ENCODE measurements at regions not wholly inside any gene's neighbourhood (a gene's known extent, or its start where the extent isn't known, plus 50 kb on each side); places are given as distances from the start of the nearest gene placed in this dataset.

DNA sequence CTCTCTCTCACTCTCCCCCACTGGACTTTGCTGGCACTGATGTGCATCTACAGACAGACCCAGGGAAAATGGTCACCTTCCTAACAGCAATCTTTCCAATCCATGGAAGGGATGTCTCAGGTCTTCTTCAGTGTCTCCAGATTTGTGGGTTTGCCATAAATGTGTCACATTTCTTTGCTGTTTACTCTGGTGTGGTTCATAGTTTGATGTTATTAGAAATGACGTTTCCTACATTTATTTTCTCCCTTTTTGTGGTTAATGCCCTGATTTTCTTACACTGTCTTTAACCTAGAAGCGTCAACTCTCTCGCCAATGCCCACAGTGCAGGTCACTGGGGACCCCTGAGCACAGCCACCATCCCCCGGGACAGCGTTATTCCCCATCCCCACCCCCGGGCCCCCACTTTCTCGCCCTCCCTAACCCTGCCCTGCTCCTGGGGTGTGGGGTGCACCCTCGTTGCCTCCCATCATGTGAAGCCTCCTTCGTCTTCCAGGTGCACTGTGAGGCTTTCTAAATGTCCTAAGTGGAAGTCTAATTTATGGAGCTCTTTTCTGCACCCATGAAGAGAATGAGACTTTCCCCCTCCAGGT lies 86.5 kb downstream of the YTHDF1 start:
- no peak for ATAC-seq
- no peak for TF ChIP-seq SNAI2 (CRISPR knock-in tag; IDR thresholded peaks at IDR 0.05)
- TF ChIP-seq ZFP3 (CRISPR knock-in tag; IDR thresholded peaks at IDR 0.05) = no peak
- no peak for TF ChIP-seq OSR1 (CRISPR knock-in tag; IDR thresholded peaks at IDR 0.05)
- TF ChIP-seq TCF4 (CRISPR knock-in tag; IDR thresholded peaks at IDR 0.05; ENCODE audit: borderline replicate concordance) = no peak
- no peak for TF ChIP-seq ESRRG (CRISPR knock-in tag; IDR thresholded peaks at IDR 0.05)
- TF ChIP-seq ARNTL (CRISPR knock-in tag; IDR thresholded peaks at IDR 0.05; ENCODE audit: borderline replicate concordance, low read depth) = no peak
- no peak for TF ChIP-seq PPARA (CRISPR knock-in tag; IDR thresholded peaks at IDR 0.05; ENCODE audit: borderline replicate concordance)
- no peak for TF ChIP-seq ISL1 (CRISPR knock-in tag; IDR thresholded peaks at IDR 0.05)
- TF ChIP-seq ZFP30 (CRISPR knock-in tag; IDR thresholded peaks at IDR 0.05) = no peak
- TF ChIP-seq TOX (CRISPR knock-in tag; IDR thresholded peaks at IDR 0.05; ENCODE audit: borderline replicate concordance) = no peak
- TF ChIP-seq BACH2 (CRISPR knock-in tag; IDR thresholded peaks at IDR 0.05; ENCODE audit: borderline replicate concordance) = no peak
- TF ChIP-seq, protein P1, sequence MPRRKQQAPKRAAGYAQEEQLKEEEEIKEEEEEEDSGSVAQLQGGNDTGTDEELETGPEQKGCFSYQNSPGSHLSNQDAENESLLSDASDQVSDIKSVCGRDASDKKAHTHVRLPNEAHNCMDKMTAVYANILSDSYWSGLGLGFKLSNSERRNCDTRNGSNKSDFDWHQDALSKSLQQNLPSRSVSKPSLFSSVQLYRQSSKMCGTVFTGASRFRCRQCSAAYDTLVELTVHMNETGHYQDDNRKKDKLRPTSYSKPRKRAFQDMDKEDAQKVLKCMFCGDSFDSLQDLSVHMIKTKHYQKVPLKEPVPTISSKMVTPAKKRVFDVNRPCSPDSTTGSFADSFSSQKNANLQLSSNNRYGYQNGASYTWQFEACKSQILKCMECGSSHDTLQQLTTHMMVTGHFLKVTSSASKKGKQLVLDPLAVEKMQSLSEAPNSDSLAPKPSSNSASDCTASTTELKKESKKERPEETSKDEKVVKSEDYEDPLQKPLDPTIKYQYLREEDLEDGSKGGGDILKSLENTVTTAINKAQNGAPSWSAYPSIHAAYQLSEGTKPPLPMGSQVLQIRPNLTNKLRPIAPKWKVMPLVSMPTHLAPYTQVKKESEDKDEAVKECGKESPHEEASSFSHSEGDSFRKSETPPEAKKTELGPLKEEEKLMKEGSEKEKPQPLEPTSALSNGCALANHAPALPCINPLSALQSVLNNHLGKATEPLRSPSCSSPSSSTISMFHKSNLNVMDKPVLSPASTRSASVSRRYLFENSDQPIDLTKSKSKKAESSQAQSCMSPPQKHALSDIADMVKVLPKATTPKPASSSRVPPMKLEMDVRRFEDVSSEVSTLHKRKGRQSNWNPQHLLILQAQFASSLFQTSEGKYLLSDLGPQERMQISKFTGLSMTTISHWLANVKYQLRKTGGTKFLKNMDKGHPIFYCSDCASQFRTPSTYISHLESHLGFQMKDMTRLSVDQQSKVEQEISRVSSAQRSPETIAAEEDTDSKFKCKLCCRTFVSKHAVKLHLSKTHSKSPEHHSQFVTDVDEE (CRISPR knock-in tag; IDR thresholded peaks at IDR 0.05) = no peak
- no peak for TF ChIP-seq GLIS3 (CRISPR knock-in tag; IDR thresholded peaks at IDR 0.05)
- TF ChIP-seq, protein P2, sequence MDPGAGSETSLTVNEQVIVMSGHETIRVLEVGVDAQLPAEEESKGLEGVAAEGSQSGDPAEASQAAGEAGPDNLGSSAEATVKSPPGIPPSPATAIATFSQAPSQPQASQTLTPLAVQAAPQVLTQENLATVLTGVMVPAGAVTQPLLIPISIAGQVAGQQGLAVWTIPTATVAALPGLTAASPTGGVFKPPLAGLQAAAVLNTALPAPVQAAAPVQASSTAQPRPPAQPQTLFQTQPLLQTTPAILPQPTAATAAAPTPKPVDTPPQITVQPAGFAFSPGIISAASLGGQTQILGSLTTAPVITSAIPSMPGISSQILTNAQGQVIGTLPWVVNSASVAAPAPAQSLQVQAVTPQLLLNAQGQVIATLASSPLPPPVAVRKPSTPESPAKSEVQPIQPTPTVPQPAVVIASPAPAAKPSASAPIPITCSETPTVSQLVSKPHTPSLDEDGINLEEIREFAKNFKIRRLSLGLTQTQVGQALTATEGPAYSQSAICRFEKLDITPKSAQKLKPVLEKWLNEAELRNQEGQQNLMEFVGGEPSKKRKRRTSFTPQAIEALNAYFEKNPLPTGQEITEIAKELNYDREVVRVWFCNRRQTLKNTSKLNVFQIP (CRISPR knock-in tag; IDR thresholded peaks at IDR 0.05; ENCODE audit: borderline replicate concordance, low read depth) = no peak
- TF ChIP-seq, protein P3, sequence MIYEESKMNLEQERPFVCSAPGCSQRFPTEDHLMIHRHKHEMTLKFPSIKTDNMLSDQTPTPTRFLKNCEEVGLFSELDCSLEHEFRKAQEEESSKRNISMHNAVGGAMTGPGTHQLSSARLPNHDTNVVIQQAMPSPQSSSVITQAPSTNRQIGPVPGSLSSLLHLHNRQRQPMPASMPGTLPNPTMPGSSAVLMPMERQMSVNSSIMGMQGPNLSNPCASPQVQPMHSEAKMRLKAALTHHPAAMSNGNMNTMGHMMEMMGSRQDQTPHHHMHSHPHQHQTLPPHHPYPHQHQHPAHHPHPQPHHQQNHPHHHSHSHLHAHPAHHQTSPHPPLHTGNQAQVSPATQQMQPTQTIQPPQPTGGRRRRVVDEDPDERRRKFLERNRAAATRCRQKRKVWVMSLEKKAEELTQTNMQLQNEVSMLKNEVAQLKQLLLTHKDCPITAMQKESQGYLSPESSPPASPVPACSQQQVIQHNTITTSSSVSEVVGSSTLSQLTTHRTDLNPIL (CRISPR knock-in tag; IDR thresholded peaks at IDR 0.05; ENCODE audit: low read depth) = no peak

DNA sequence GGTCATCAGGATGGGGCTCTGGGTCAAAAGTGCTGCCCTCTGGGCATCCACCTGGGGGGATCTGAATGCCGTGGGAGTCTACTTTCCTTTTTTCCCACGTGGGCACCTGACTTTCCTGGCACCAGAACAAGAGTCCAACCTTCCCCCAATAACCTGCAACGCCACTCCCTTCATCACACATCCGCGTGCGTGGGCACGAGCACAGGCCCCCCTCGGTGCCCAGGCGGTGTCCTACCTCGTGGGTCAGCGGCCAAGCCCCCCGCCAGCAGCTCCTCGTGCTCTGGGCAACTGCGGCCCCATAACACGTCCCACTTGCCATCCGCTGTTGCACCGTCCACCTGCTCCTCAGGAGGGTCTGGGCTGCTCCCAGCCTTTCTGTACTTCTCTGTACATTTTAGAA lies 87.0 kb downstream of the YTHDF1 start:
- TF ChIP-seq ESRRG (CRISPR knock-in tag; IDR thresholded peaks at IDR 0.05) = no peak
- no peak for TF ChIP-seq TCF4 (CRISPR knock-in tag; IDR thresholded peaks at IDR 0.05; ENCODE audit: borderline replicate concordance)
- no peak for TF ChIP-seq ZNF565 (CRISPR knock-in tag; conservative IDR thresholded peaks at IDR 0.05; ENCODE audit: low read depth)
- no peak for TF ChIP-seq ARNTL (CRISPR knock-in tag; IDR thresholded peaks at IDR 0.05; ENCODE audit: borderline replicate concordance, low read depth)
- no peak for ATAC-seq

DNA sequence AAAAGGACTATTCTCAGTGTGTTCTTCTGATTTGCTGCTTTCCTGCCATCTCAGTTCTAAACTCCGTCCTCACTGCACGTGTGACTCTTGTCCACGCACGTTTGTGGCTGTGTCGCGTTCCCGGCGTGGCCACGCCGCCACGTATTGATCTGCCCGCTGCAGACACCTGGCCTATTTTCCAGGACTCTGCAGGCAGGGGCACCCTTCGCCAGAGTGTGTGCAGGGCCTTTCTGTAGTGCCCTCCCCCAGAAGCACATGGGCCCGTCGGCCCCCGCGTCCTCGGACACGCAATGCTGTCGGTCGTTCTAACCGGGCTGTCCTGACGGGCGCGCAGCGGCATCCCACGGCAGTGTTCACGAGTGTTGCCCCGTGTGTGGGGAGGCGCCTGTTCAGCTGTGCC lies 87.6 kb downstream of the YTHDF1 start:
- no peak for ATAC-seq
- TF ChIP-seq OSR1 (CRISPR knock-in tag; IDR thresholded peaks at IDR 0.05) (no peak), ZNF8 (CRISPR knock-in tag; IDR thresholded peaks at IDR 0.05) (no peak), ESRRG (CRISPR knock-in tag; IDR thresholded peaks at IDR 0.05) (no peak), ARNTL (CRISPR knock-in tag; IDR thresholded peaks at IDR 0.05; ENCODE audit: borderline replicate concordance, low read depth) (no peak), ZC3H10 (CRISPR knock-in tag; IDR thresholded peaks at IDR 0.05) (no peak), GLIS3 (CRISPR knock-in tag; IDR thresholded peaks at IDR 0.05) (no peak), SNAI2 (CRISPR knock-in tag; IDR thresholded peaks at IDR 0.05) (no peak), TOX (CRISPR knock-in tag; IDR thresholded peaks at IDR 0.05; ENCODE audit: borderline replicate concordance) (no peak)
- TF ChIP-seq, protein P1 (CRISPR knock-in tag; IDR thresholded peaks at IDR 0.05) = no peak
- TF ChIP-seq, protein P4, sequence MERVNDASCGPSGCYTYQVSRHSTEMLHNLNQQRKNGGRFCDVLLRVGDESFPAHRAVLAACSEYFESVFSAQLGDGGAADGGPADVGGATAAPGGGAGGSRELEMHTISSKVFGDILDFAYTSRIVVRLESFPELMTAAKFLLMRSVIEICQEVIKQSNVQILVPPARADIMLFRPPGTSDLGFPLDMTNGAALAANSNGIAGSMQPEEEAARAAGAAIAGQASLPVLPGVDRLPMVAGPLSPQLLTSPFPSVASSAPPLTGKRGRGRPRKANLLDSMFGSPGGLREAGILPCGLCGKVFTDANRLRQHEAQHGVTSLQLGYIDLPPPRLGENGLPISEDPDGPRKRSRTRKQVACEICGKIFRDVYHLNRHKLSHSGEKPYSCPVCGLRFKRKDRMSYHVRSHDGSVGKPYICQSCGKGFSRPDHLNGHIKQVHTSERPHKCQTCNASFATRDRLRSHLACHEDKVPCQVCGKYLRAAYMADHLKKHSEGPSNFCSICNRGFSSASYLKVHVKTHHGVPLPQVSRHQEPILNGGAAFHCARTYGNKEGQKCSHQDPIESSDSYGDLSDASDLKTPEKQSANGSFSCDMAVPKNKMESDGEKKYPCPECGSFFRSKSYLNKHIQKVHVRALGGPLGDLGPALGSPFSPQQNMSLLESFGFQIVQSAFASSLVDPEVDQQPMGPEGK (CRISPR knock-in tag; IDR thresholded peaks at IDR 0.05; ENCODE audit: borderline replicate concordance) = no peak
- TF ChIP-seq, protein P5, sequence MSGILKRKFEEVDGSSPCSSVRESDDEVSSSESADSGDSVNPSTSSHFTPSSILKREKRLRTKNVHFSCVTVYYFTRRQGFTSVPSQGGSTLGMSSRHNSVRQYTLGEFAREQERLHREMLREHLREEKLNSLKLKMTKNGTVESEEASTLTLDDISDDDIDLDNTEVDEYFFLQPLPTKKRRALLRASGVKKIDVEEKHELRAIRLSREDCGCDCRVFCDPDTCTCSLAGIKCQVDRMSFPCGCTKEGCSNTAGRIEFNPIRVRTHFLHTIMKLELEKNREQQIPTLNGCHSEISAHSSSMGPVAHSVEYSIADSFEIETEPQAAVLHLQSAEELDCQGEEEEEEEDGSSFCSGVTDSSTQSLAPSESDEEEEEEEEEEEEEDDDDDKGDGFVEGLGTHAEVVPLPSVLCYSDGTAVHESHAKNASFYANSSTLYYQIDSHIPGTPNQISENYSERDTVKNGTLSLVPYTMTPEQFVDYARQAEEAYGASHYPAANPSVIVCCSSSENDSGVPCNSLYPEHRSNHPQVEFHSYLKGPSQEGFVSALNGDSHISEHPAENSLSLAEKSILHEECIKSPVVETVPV (CRISPR knock-in tag; IDR thresholded peaks at IDR 0.05) = no peak

Measured in SK-N-SH treated with all-trans-retinoic acid at 6 μM for 48 hours (cell line).